ENCODE measurements at regions not wholly inside any gene's neighbourhood (a gene's known extent, or its start where the extent isn't known, plus 50 kb on each side); places are given as distances from the start of the nearest gene placed in this dataset.

DNA sequence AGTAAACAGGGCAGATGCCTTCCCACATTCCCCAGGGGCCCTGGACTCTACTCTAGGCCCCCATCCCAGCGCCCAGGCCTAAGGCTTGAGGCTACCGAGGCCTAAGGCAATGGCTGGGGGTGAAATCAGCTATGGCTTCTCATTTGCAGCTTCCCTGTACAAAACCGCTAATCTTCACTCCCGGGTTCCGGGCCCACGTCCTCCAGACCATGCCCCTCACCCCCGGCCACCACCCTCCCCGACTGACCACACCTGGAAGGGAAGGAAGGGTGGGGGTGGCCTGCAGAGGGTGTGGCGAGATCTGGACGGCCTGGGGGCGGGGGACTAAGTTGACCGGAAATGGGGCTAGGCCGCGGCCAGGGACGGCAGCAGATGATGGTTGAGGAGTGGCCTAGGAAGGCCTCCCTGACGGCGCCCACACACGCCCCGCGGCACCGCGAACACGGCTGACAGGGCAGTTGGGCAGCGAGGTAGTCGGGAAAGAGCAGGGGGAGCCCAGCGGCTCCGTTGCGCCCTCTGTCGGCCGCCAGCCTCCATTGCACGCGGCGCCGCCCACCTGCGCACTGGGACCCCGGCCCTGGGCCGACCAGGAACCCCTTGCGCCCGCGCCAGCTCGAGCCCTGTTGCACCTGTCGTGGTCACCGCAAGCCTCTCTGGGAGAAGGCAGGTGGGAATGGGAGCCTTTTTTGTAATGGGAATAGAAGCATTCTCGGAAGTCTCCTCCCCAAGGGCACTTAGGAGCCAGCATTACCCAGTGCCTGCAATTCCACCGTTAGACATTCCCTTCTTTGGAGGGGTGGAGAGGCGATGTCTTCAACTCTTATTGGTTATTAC, 95.9 kb upstream of the CALM2 start:
- DNase-seq (ENCODE audit: low spot score): peak; percentile 64

DNA sequence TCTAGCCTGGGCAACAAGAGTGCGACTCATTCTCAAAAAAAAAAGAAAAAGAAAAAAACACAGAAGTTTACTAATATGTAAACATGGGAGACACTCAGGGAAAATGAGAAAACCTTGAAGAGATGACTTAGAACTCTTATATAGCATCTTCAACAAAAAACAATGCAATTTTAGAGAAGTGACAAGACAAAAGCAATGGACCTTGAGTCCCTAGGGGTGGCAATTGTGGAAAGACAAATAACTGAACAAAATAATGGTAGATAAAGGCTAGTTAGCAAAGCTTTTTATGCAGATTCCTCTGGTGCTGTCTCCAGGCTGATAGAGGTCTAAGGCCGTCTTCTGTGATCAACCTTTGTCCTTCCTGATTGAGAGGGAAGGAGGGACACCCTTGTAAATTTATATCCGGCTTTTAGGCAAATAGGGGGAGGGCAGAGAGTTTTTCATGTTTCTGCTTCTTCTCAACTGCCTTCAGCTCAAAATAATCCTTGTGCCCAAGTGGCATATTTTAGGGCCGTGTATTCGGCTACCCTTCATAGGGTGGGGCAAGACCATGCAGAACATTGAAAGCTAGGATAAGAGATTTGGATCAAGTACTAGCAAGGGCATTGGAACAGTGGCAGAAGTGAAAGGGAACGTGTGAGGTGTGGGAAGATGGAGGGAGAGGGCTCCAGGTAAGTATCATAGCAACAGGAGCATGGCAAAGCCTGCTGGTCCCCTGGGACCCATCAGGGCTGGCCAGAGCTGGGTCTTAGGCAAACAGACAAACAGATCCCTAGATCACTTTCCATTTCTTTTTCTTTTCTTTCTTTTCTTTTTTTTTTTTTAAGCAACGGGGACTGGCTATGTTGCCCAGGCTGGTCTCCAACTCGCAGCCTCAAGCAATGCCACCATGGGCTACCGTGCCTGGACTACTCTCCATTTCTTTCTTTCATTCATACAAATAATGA, 95.0 kb upstream of the CALM2 start:
- Histone ChIP-seq H3K36me3 (no peaks in the 10 kb centered on the region), H3K27ac (peak overlapping the region; percentile 62 to 75), H3K9me3 (no peaks in the 10 kb centered on the region), H3K4me1 (peaks cover 0 to 50% of the 10 kb centered on the region in 2 donors), H3K4me3 (no peak overlapping the region), H3K27me3 (no peaks in the 10 kb centered on the region)
- TF ChIP-seq, protein P1, sequence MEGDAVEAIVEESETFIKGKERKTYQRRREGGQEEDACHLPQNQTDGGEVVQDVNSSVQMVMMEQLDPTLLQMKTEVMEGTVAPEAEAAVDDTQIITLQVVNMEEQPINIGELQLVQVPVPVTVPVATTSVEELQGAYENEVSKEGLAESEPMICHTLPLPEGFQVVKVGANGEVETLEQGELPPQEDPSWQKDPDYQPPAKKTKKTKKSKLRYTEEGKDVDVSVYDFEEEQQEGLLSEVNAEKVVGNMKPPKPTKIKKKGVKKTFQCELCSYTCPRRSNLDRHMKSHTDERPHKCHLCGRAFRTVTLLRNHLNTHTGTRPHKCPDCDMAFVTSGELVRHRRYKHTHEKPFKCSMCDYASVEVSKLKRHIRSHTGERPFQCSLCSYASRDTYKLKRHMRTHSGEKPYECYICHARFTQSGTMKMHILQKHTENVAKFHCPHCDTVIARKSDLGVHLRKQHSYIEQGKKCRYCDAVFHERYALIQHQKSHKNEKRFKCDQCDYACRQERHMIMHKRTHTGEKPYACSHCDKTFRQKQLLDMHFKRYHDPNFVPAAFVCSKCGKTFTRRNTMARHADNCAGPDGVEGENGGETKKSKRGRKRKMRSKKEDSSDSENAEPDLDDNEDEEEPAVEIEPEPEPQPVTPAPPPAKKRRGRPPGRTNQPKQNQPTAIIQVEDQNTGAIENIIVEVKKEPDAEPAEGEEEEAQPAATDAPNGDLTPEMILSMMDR (IDR thresholded peaks at IDR 0.05): no peak
- DNase-seq (ENCODE audit: low spot score): no peak

More for the DNA sequence above, 95.9 kb upstream of the CALM2 start:
- Histone ChIP-seq H3K27me3 (no peaks in the 10 kb centered on the region), H3K4me3 (peak overlapping the region; percentile 18 to 49), H3K36me3 (no peaks in the 10 kb centered on the region), H3K27ac (peak overlapping the region; percentile 62 to 75), H3K4me1 (peaks cover 0 to 50% of the 10 kb centered on the region in 2 donors), H3K9me3 (no peaks in the 10 kb centered on the region)
- TF ChIP-seq, protein P1 (IDR thresholded peaks at IDR 0.05): peak; percentile 98 to 100

GRCh38 chr2:47270421-47270820, 94.1 kb upstream of the CALM2 start:
- peaks cover 0 to 50% of the 10 kb centered on the region in 2 donors for H3K4me1 ChIP-seq
- no peak for DNase-seq (ENCODE audit: low spot score)
- peak overlapping the region in 1 of 2 donors; percentile 57 for H3K27ac ChIP-seq
- TF ChIP-seq, protein P1 (IDR thresholded peaks at IDR 0.05): no peak
- no peaks in the 10 kb centered on the region for H3K27me3 ChIP-seq
- H3K9me3 ChIP-seq: no peaks in the 10 kb centered on the region
- no peaks in the 10 kb centered on the region for H3K36me3 ChIP-seq
- no peak overlapping the region for H3K4me3 ChIP-seq

DNA sequence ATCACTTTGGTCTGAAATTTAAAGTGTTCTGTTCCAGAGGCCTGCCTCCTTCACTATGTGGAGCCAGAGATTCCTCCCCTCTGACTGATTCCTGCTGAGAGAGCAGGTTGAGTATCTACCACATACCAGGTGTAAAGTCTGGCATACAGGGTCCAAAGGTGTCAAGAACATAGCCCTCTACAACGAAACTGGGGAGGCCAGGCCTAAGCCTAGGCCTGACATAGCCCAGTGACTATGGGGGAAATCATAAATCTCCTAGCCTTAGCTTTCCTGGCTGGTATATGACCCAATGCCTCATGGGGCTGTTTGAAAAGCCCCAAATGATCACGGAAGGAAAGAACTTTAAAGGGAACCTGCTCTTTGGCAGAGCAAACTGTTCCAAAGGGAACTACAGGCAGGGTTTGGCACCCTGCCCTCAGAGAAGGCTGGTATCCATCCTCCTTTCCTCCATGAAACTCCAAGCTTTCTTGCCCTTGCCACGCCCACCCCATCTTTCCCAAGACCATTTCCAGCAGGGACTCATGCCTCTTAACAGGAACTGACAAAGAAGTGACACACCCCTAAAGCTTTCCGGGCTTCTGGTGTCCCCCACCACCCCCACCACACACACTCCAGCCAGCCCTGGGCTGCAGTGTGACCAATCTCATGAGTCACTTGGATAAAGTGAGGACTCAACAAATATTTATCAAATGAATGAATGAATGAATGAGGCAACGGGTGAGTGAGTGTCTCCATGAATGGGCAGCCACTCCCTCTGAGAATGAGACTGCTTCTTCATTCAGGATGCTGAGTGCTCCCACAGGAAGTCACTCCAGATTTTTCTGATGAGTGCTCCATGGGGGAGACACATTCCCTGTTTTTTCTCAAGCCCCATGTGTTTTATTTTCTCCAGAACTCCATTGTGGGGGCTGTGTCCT, 93.3 kb upstream of the CALM2 start:
- TF ChIP-seq, protein P1 (IDR thresholded peaks at IDR 0.05): no peak
- peaks cover 0 to 42% of the 10 kb centered on the region in 2 donors for H3K4me1 ChIP-seq

DNA sequence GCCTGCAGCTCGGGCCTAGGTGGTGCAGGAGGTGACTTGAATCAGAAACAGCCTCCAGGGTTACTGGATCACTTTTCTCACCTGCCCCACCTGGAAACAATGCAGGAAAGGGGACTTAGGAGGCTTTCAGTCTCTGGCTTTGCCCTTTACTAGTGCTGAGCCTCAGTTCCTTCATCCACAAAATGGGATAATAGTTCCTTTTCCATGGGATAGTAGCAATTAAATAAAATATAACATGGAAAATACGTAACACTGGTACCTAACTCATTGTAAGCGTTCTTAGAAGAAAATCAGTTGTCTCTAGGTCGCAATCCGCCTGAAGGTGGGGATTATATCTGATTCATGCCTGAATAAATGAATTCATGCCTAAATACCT, 91.4 kb upstream of the CALM2 start:
- TF ChIP-seq, protein P1 (IDR thresholded peaks at IDR 0.05): no peak
- Histone ChIP-seq H3K4me3 (no peak overlapping the region), H3K27me3 (no peaks in the 10 kb centered on the region), H3K27ac (no peak overlapping the region), H3K9me3 (no peaks in the 10 kb centered on the region), H3K4me1 (peaks cover 0 to 23% of the 10 kb centered on the region in 2 donors), H3K36me3 (no peaks in the 10 kb centered on the region)
- DNase-seq (ENCODE audit: low spot score): no peak

More for the DNA sequence above, 93.3 kb upstream of the CALM2 start:
- DNase-seq (ENCODE audit: low spot score): peak; percentile 89
- no peak overlapping the region for H3K4me3 ChIP-seq
- H3K9me3 ChIP-seq: no peaks in the 10 kb centered on the region
- no peaks in the 10 kb centered on the region for H3K36me3 ChIP-seq
- peak overlapping the region; percentile 34 to 57 for H3K27ac ChIP-seq
- H3K27me3 ChIP-seq: no peaks in the 10 kb centered on the region
